ENCODE measurements at regions not wholly inside any gene's neighbourhood (a gene's known extent, or its start where the extent isn't known, plus 50 kb on each side); places are given as distances from the start of the nearest gene placed in this dataset.

- Histone ChIP-seq H3K27me3 (ENCODE audit: control insufficient read depth, insufficient read depth) (no peaks in the 10 kb centered on the region), H3K9me3 (ENCODE audit: control insufficient read depth, low read length) (no peaks in the 10 kb centered on the region), H3K4me1 (ENCODE audit: control insufficient read depth, insufficient read depth, low read length) (peaks cover 2% of the 10 kb centered on the region), H3K4me3 (ENCODE audit: low read length) (no peak overlapping the region), H3K27ac (ENCODE audit: low read length) (no peak overlapping the region)
- WGBS = 82% methylated on average over 3 of the region's 3 CpGs
- ATAC-seq (no peak), DNase-seq (no peak)
- intact Hi-C loops (cut with DNase I) = no loop called here
Measured at GRCh38 chr2:38220164-38220563, 144.2 kb upstream of the CYP1B1 start.

- peaks cover 2% of the 10 kb centered on the region for H3K4me1 ChIP-seq (ENCODE audit: control insufficient read depth, insufficient read depth, low read length)
- no peaks in the 10 kb centered on the region for H3K9me3 ChIP-seq (ENCODE audit: control insufficient read depth, low read length)
- no peaks in the 10 kb centered on the region for H3K27me3 ChIP-seq (ENCODE audit: control insufficient read depth, insufficient read depth)
- WGBS = 66% methylated on average over 5 of the region's 5 CpGs
- DNase-seq (no peak), ATAC-seq (no peak)
- intact Hi-C loops (cut with DNase I) = no loop called here
- no peak overlapping the region for H3K4me3 ChIP-seq (ENCODE audit: low read length)
- no peak overlapping the region for H3K27ac ChIP-seq (ENCODE audit: low read length)
Measured at GRCh38 chr2:38218995-38219394, 143.0 kb upstream of the CYP1B1 start.

DNA sequence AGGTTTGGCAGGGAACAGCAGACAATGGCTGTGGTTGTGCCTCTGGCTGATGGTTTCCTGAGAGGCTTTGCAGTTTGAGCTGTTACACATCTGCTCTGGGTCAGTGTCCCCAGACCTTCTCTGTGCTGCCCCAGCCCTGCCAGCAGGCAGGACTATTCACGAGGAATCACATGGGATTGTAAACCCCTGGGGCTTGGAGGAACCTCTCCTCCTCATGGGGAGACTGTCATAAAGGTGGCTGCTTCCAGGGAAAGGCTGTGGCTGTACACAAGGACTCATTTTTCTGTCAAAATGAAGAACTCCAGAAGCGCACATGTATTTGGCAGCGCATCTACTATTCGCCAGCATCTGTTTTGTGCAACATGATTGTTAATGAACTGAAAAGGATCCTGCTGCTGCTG lies 142.6 kb upstream of the CYP1B1 start:
- WGBS = 48% methylated on average over 4 of the region's 4 CpGs
- Histone ChIP-seq H3K4me1 (ENCODE audit: control insufficient read depth, insufficient read depth, low read length) (peaks cover 2% of the 10 kb centered on the region), H3K9me3 (ENCODE audit: control insufficient read depth, low read length) (no peaks in the 10 kb centered on the region), H3K27me3 (ENCODE audit: control insufficient read depth, insufficient read depth) (no peaks in the 10 kb centered on the region), H3K27ac (ENCODE audit: low read length) (no peak overlapping the region), H3K4me3 (ENCODE audit: low read length) (no peak overlapping the region)
- ATAC-seq = no peak
- intact Hi-C loops (cut with DNase I) = no loop called here
- no peak for DNase-seq

DNA sequence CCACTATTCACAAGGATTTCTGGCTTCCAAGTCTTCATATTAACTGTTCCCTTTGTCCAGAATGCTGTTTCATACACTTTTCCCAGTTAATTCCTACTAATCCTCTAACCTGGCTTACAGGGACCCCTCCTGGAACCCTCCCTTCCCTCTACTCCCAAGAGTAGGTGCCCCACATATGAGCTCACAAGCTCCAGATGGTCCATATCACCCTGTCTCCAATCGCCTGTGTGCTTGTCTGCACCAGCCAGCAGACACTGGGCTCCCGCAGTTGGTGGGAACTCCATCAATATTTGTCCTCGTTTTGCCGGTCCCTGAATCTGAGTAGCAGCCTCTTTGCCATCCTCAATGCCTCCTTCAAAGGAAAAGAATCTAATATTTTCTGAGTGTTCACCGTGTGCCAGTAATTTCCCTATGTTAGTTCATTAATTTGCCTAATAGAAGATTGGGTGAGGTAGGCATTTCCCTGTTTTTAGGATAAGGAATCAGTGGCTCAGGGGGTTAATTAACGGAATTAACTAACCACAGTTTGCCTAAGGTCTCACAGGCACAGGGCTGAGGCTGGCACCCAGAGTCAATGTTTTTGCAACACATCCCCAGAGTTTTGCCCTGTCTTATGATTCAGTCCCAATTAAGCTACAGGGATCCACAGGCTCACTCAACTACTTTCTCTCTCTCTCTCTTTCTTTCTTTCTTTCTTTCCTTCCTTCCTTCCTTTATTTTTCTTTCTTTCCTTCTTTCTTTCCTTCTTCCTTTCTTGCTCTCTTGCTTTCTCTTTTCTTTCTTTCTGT lies 141.6 kb upstream of the CYP1B1 start:
- 61% methylated on average over 6 of the region's 6 CpGs for WGBS
- Histone ChIP-seq H3K27ac (ENCODE audit: low read length) (no peak overlapping the region), H3K4me1 (ENCODE audit: control insufficient read depth, insufficient read depth, low read length) (peaks cover 2% of the 10 kb centered on the region), H3K27me3 (ENCODE audit: control insufficient read depth, insufficient read depth) (no peaks in the 10 kb centered on the region), H3K4me3 (ENCODE audit: low read length) (no peak overlapping the region), H3K9me3 (ENCODE audit: control insufficient read depth, low read length) (no peaks in the 10 kb centered on the region)
- DNase-seq (no peak), ATAC-seq (peak in 1 of 2 donors; percentile 29)
- intact Hi-C loops (cut with DNase I) = no loop called here

- no peaks in the 10 kb centered on the region for H3K27me3 ChIP-seq (ENCODE audit: control insufficient read depth, insufficient read depth)
- peaks cover 2% of the 10 kb centered on the region for H3K4me1 ChIP-seq (ENCODE audit: control insufficient read depth, insufficient read depth, low read length)
- ATAC-seq (no peak), DNase-seq (no peak)
- peak overlapping the region; percentile 15 for H3K27ac ChIP-seq (ENCODE audit: low read length)
- no peak overlapping the region for H3K4me3 ChIP-seq (ENCODE audit: low read length)
- no peaks in the 10 kb centered on the region for H3K9me3 ChIP-seq (ENCODE audit: control insufficient read depth, low read length)
- intact Hi-C loops (cut with DNase I) = no loop called here
Measured at GRCh38 chr2:38216886-38217285, 140.9 kb upstream of the CYP1B1 start.

DNA sequence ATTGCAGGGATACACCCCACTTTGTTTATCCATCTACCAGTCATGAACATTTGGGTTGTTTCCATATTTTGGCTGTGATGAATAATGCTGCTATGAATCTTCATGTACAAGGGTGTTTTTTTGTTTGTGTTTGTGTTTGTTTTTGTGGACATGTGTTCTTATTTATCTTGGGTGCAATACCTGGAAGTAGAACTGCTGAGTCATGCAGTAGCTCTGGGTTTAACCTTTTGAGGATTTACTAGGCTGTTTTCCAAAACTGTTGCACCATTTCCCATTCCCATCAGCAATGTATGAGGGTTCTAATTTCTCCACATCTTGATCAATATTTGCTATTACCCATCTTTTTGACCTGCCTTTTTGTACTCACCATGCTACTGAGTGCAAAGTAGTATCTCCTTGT lies 140.0 kb upstream of the CYP1B1 start:
- H3K4me3 ChIP-seq (ENCODE audit: low read length) = no peak overlapping the region
- no peak overlapping the region for H3K27ac ChIP-seq (ENCODE audit: low read length)
- no peaks in the 10 kb centered on the region for H3K27me3 ChIP-seq (ENCODE audit: control insufficient read depth, insufficient read depth)
- ATAC-seq (no peak), DNase-seq (no peak)
- no peaks in the 10 kb centered on the region for H3K9me3 ChIP-seq (ENCODE audit: control insufficient read depth, low read length)
- H3K4me1 ChIP-seq (ENCODE audit: control insufficient read depth, insufficient read depth, low read length) = peaks cover 2% of the 10 kb centered on the region
- intact Hi-C loops (cut with DNase I) = no loop called here

GRCh38 chr2:38215522-38215921 lies 139.6 kb upstream of the CYP1B1 start:
- intact Hi-C loops (cut with DNase I) = no loop called here
- Histone ChIP-seq H3K27me3 (ENCODE audit: control insufficient read depth, insufficient read depth) (no peaks in the 10 kb centered on the region), H3K4me1 (ENCODE audit: control insufficient read depth, insufficient read depth, low read length) (peaks cover 2% of the 10 kb centered on the region), H3K9me3 (ENCODE audit: control insufficient read depth, low read length) (peaks cover 2% of the 10 kb centered on the region), H3K4me3 (ENCODE audit: low read length) (no peak overlapping the region), H3K27ac (ENCODE audit: low read length) (no peak overlapping the region)
- ATAC-seq (no peak), DNase-seq (no peak)
- WGBS = 79% methylated on average over 2 of the region's 2 CpGs

GRCh38 chr2:38214209-38214717 lies 138.3 kb upstream of the CYP1B1 start:
- ATAC-seq = no peak
- H3K4me3 ChIP-seq (ENCODE audit: low read length) = no peak overlapping the region
- intact Hi-C loops (cut with DNase I) = no loop called here
- 69% methylated on average over 5 of the region's 5 CpGs for WGBS
- H3K27me3 ChIP-seq (ENCODE audit: control insufficient read depth, insufficient read depth) = no peaks in the 10 kb centered on the region
- H3K9me3 ChIP-seq (ENCODE audit: control insufficient read depth, low read length) = peaks cover 4% of the 10 kb centered on the region
- H3K4me1 ChIP-seq (ENCODE audit: control insufficient read depth, insufficient read depth, low read length) = peaks cover 2% of the 10 kb centered on the region
- no peak overlapping the region for H3K27ac ChIP-seq (ENCODE audit: low read length)
- DNase-seq = no peak

GRCh38 chr2:38213619-38214167 lies 137.7 kb upstream of the CYP1B1 start:
- intact Hi-C loops (cut with DNase I) = no loop called here
- ATAC-seq (no peak), DNase-seq (no peak)
- H3K27me3 ChIP-seq (ENCODE audit: control insufficient read depth, insufficient read depth) = no peaks in the 10 kb centered on the region
- H3K4me1 ChIP-seq (ENCODE audit: control insufficient read depth, insufficient read depth, low read length) = peaks cover 2% of the 10 kb centered on the region
- H3K4me3 ChIP-seq (ENCODE audit: low read length) = no peak overlapping the region
- H3K9me3 ChIP-seq (ENCODE audit: control insufficient read depth, low read length) = peaks cover 4% of the 10 kb centered on the region
- WGBS = 68% methylated on average over 4 of the region's 4 CpGs
- no peak overlapping the region for H3K27ac ChIP-seq (ENCODE audit: low read length)

DNA sequence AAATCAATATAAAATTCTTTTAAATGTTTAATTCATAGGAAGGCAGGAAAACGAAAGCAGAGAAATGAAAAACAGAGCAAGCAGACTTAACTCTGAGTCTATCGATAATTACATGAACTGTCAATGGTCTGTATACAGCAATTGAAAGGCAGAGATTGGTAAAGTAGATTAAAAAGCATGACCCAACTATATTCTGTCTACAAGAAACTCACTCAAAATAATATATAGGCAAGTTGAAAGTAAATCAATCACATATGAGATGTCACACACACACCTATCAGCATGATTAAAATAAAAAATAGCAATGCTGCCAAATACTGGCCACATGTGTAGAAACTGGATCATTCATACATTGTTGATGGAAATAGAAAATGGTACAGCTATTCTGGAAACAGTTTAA lies 136.4 kb upstream of the CYP1B1 start:
- no peak overlapping the region for H3K4me3 ChIP-seq (ENCODE audit: low read length)
- ATAC-seq (no peak), DNase-seq (no peak)
- WGBS = 97% methylated on average over 2 of the region's 2 CpGs
- H3K27me3 ChIP-seq (ENCODE audit: control insufficient read depth, insufficient read depth) = no peaks in the 10 kb centered on the region
- intact Hi-C loops (cut with DNase I) = no loop called here
- no peaks in the 10 kb centered on the region for H3K4me1 ChIP-seq (ENCODE audit: control insufficient read depth, insufficient read depth, low read length)
- peaks cover 4% of the 10 kb centered on the region for H3K9me3 ChIP-seq (ENCODE audit: control insufficient read depth, low read length)
- no peak overlapping the region for H3K27ac ChIP-seq (ENCODE audit: low read length)

DNA sequence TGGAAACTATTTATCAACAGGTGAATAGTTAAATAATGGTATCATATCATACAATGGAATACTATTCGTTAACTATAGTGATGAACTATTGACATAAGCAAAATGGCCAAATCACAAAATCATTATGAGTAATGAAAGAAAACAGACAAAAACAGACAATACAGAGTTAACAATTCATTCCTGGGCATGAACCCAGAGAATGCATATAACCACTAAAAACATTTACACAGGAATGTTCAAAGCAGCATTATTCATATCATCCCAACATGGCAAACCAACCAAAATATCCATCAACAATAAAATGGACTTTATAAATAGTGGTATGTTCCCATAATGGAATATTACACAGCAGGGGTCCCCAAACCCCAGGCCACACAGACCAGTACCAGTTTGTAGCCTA lies 131.2 kb upstream of the CYP1B1 start:
- no peaks in the 10 kb centered on the region for H3K4me1 ChIP-seq (ENCODE audit: control insufficient read depth, insufficient read depth, low read length)
- no peak overlapping the region for H3K27ac ChIP-seq (ENCODE audit: low read length)
- intact Hi-C loops (cut with DNase I) = no loop called here
- H3K4me3 ChIP-seq (ENCODE audit: low read length) = no peak overlapping the region
- WGBS = 96% methylated on average over 1 of the region's 1 CpG
- peaks cover 4% of the 10 kb centered on the region for H3K9me3 ChIP-seq (ENCODE audit: control insufficient read depth, low read length)
- H3K27me3 ChIP-seq (ENCODE audit: control insufficient read depth, insufficient read depth) = no peaks in the 10 kb centered on the region
- no peak for DNase-seq
- no peak for ATAC-seq
